ENCODE measurements at regions not wholly inside any gene's neighbourhood (a gene's known extent, or its start where the extent isn't known, plus 50 kb on each side); places are given as distances from the start of the nearest gene placed in this dataset.

DNA sequence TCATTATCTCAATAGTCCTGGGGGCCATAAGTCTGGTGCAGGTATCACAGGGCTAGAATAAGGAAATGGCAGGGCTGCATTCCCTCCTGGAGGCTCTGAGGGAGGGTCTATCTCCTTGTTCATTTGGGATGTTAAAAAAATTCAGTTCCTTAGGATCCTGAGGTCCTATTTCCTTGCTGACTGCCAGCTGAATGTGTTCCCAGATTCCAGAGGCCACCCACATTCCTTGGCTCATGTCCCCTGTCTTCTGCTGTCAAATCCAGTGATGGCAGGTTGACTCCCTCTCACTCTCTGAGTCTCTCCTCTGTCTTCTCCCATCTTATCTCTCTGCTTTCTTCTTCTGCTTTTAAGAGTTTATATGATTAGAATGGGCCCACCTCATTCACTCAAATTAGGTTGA is 400.6 kb downstream of the PTPRU start:
- TF ChIP-seq POLR2AphosphoS5 (IDR thresholded peaks at IDR 0.05) (no peak), EP300 (conservative IDR thresholded peaks at IDR 0.05; ENCODE audit: poor library complexity, severe bottlenecking) (no peak), MXI1 (conservative IDR thresholded peaks at IDR 0.05; ENCODE audit: poor library complexity, severe bottlenecking) (no peak), EZH2 (IDR thresholded peaks at IDR 0.05; ENCODE audit: borderline replicate concordance, insufficient read depth, low read length, poor library complexity, severe bottlenecking) (no peak)
- TF ChIP-seq, protein P1, sequence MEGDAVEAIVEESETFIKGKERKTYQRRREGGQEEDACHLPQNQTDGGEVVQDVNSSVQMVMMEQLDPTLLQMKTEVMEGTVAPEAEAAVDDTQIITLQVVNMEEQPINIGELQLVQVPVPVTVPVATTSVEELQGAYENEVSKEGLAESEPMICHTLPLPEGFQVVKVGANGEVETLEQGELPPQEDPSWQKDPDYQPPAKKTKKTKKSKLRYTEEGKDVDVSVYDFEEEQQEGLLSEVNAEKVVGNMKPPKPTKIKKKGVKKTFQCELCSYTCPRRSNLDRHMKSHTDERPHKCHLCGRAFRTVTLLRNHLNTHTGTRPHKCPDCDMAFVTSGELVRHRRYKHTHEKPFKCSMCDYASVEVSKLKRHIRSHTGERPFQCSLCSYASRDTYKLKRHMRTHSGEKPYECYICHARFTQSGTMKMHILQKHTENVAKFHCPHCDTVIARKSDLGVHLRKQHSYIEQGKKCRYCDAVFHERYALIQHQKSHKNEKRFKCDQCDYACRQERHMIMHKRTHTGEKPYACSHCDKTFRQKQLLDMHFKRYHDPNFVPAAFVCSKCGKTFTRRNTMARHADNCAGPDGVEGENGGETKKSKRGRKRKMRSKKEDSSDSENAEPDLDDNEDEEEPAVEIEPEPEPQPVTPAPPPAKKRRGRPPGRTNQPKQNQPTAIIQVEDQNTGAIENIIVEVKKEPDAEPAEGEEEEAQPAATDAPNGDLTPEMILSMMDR (IDR thresholded peaks at IDR 0.05; ENCODE audit: poor library complexity, severe bottlenecking) = no peak

All from neural cell (in vitro differentiated cells).